ENCODE measurements at regions not wholly inside any gene's neighbourhood (a gene's known extent, or its start where the extent isn't known, plus 50 kb on each side); places are given as distances from the start of the nearest gene placed in this dataset.

- TF ChIP-seq CTCF (IDR thresholded peaks at IDR 0.05) (no peak), POLR2A (IDR thresholded peaks at IDR 0.05) (no peak)
Measured at GRCh38 chr2:217680381-217680780, 322.4 kb downstream of the TNS1 start.
